ENCODE measurements at regions not wholly inside any gene's neighbourhood (a gene's known extent, or its start where the extent isn't known, plus 50 kb on each side); places are given as distances from the start of the nearest gene placed in this dataset.

GRCh38 chr18:21949326-21950015 is 208.9 kb downstream of the MIB1 start:
- TF ChIP-seq CTCF (IDR thresholded peaks at IDR 0.05) (no peak), POLR2A (IDR thresholded peaks at IDR 0.05) (no peak)
